Ascending aorta (tissue), 2 donors: ENCODE measurements at regions not wholly inside any gene's neighbourhood (a gene's known extent, or its start where the extent isn't known, plus 50 kb on each side); places are given as distances from the start of the nearest gene placed in this dataset.

Source experiments
- DNase-seq, 2 donors: peaks; one replicate each; pipeline ENCODE4 v3.0.0-alpha.2; 2019; ENCODE audit warnings: low spot score in 2 of 2
- H3K27ac ChIP-seq, 2 donors: fragments of 200-600 bp; sonication (generic); one replicate each; pipeline ENCODE4 v1.5.1; 2016 to 2017; ENCODE audit warnings: mild to moderate bottlenecking in 1 of 2
- H3K27me3 ChIP-seq: fragments of 200-600 bp; sonication (generic); one replicate; pipeline ENCODE4 v1.5.1; 2017
- H3K36me3 ChIP-seq, 2 donors: fragments of 200-600 bp; sonication (generic); one replicate each; pipeline ENCODE4 v1.5.1; 2016
- H3K4me1 ChIP-seq, 2 donors: fragments of 200-600 bp; sonication (generic); one replicate each; pipeline ENCODE4 v1.5.1; 2016 to 2017; ENCODE audit warnings: mild to moderate bottlenecking in 1 of 2
- H3K4me3 ChIP-seq, 2 donors: fragments of 200-600 bp; sonication (generic); one replicate each; pipeline ENCODE4 v1.5.1; 2016 to 2017; ENCODE audit warnings: mild to moderate bottlenecking in 1 of 2
- H3K9me3 ChIP-seq, 2 donors: fragments of 200-600 bp; sonication (generic); one replicate each; pipeline ENCODE4 v1.5.1; 2016
- intact Hi-C: fragments of 100-400 bp; cut with DNase I; formaldehyde crosslinking; loops from one replicate; pipeline ENCODE4 v1.15.1; 2023
- TF ChIP-seq, protein P1 (sequence below), 3 experiments: fragments of 200-600 bp in 2 of 3; fragments of 450-650 bp in 1 of 3; sonication (generic) in 2 of 3; IDR thresholded peaks; one replicate each; pipeline ENCODE4 v1.5.1; 2016 to 2019; ENCODE audit warnings: antibody characterized with exemption in 3 of 3, mild to moderate bottlenecking in 1 of 3, moderate library complexity in 1 of 3

DNA sequence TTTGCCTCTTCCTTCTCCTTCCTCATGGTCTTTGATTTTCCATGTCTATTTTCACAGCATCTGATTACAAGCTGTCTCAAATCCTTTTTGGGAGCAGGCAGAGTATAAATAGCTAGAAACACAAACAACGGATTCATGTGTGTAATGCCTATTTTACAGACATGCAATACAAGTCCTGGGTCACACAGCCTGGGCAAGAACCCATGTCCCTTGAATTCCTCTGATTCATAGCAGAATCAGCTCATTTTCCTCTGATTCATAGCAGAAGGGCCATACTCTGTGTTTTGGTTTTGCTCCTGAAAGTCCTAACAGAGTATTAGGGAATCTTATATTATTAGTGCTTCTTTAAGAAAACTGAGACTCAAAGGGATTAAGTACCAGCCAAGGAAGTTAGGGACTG lies 71.3 kb downstream of the IRX5 start:
- TF ChIP-seq, protein P1, sequence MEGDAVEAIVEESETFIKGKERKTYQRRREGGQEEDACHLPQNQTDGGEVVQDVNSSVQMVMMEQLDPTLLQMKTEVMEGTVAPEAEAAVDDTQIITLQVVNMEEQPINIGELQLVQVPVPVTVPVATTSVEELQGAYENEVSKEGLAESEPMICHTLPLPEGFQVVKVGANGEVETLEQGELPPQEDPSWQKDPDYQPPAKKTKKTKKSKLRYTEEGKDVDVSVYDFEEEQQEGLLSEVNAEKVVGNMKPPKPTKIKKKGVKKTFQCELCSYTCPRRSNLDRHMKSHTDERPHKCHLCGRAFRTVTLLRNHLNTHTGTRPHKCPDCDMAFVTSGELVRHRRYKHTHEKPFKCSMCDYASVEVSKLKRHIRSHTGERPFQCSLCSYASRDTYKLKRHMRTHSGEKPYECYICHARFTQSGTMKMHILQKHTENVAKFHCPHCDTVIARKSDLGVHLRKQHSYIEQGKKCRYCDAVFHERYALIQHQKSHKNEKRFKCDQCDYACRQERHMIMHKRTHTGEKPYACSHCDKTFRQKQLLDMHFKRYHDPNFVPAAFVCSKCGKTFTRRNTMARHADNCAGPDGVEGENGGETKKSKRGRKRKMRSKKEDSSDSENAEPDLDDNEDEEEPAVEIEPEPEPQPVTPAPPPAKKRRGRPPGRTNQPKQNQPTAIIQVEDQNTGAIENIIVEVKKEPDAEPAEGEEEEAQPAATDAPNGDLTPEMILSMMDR (IDR thresholded peaks at IDR 0.05): no peak
- no peak for DNase-seq
- Histone ChIP-seq H3K4me1 (no peaks in the 10 kb centered on the region), H3K27me3 (no peaks in the 10 kb centered on the region), H3K36me3 (no peaks in the 10 kb centered on the region), H3K27ac (no peak overlapping the region), H3K9me3 (no peaks in the 10 kb centered on the region), H3K4me3 (no peak overlapping the region)
- intact Hi-C loops: no loop called here

GRCh38 chr16:55002419-55002818 lies 71.8 kb downstream of the IRX5 start:
- intact Hi-C loops: no loop called here
- Histone ChIP-seq H3K36me3 (no peaks in the 10 kb centered on the region), H3K4me1 (no peaks in the 10 kb centered on the region)

DNA sequence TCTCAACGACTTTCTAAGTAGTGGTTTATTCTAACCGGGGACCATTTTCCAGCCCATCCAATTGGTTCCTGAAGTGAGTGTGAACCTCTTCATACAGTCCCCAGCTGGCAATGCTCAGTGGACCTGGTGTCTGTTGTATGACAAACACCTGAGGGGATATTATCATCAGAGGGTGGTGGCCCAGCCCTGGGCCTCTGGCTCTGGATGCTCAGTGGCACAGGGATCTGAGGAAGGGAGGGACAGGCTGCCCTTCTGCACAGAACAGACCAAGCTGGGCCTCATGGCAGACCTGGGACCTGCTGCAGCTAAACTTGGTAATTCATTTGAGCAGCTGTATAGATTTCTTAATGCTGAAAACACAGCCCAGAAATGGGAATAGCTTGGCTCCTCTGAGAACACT lies 72.6 kb downstream of the IRX5 start:
- Histone ChIP-seq H3K9me3 (no peaks in the 10 kb centered on the region), H3K27me3 (no peaks in the 10 kb centered on the region), H3K27ac (no peak overlapping the region), H3K36me3 (no peaks in the 10 kb centered on the region), H3K4me1 (no peaks in the 10 kb centered on the region), H3K4me3 (no peak overlapping the region)
- intact Hi-C loops: no loop called here
- TF ChIP-seq, protein P1 (IDR thresholded peaks at IDR 0.05): no peak
- DNase-seq: no peak

More at GRCh38 chr16:55002419-55002818, 71.8 kb downstream of the IRX5 start:
- no peaks in the 10 kb centered on the region for H3K9me3 ChIP-seq
- DNase-seq: no peak
- TF ChIP-seq, protein P1 (IDR thresholded peaks at IDR 0.05): no peak
- H3K4me3 ChIP-seq: no peak overlapping the region
- H3K27ac ChIP-seq: no peak overlapping the region
- no peaks in the 10 kb centered on the region for H3K27me3 ChIP-seq

DNA sequence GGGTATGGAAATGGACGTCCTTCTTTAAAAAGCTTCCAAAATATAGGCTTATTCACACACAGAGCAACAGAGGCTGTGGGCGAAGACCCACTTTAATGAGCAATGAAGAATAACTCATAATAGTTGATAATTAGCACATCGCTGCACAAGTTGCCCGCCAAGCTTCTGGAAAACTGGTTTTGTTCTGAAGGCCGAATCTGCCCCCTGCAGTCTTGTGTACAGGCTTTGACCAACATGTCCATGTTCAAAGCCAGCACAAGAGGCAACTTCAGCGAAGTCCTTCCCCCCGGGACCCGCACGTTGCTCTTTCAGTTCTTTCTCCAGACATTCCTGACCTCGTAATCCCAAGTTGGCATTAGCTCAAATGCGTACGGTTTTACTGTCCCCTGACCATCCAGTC lies 73.3 kb downstream of the IRX5 start:
- H3K27ac ChIP-seq: no peak overlapping the region
- H3K4me3 ChIP-seq: no peak overlapping the region
- no peaks in the 10 kb centered on the region for H3K9me3 ChIP-seq
- H3K4me1 ChIP-seq: no peaks in the 10 kb centered on the region
- no peaks in the 10 kb centered on the region for H3K36me3 ChIP-seq
- intact Hi-C loops: no loop called here
- no peak for DNase-seq
- TF ChIP-seq, protein P1 (IDR thresholded peaks at IDR 0.05): no peak
- H3K27me3 ChIP-seq: no peaks in the 10 kb centered on the region

DNA sequence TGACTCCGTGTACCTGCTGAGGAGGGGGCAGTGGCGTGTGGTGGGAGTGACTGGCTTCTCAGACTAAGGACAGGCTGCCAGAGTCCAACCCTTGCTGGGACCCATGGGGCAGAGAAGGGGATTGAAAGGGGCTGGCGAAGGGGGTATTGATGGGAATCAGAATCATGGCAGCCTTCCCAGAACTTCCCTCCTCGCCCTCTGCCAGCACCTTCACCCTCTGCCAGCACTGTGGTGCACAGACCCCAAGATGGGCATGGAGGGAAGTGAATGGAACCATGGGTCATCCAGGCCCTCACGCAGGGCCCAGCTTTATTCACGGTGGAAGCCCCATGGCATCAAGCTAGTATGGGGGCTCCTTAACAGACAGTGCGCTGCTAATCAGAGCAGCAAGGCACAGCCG lies 76.8 kb downstream of the IRX5 start:
- H3K4me3 ChIP-seq: no peak overlapping the region

More for the DNA sequence above, 76.8 kb downstream of the IRX5 start:
- H3K27ac ChIP-seq: no peak overlapping the region
- TF ChIP-seq, protein P1 (IDR thresholded peaks at IDR 0.05): no peak
- no peaks in the 10 kb centered on the region for H3K4me1 ChIP-seq
- intact Hi-C loops: no loop called here
- H3K9me3 ChIP-seq: no peaks in the 10 kb centered on the region
- H3K36me3 ChIP-seq: no peaks in the 10 kb centered on the region
- no peaks in the 10 kb centered on the region for H3K27me3 ChIP-seq
- DNase-seq: no peak
